GM19025 (cell line): ENCODE measurements at regions not wholly inside any gene's neighbourhood (a gene's known extent, or its start where the extent isn't known, plus 50 kb on each side); places are given as distances from the start of the nearest gene placed in this dataset.
"Not testable (repeated sequence)": the region's sequence is repeated elsewhere in the genome, so short reads cannot be mapped to it uniquely, and the experiment has no call there.

Experiments
- ATAC-seq: cut with Tn5 transposase; IDR thresholded peaks from one replicate; pipeline ENCODE4 v1.9.1; 2021; ENCODE audit warnings: mild to moderate bottlenecking, low read depth, moderate library complexity; ENCODE audit not compliant: unreplicated experiment

- ATAC-seq: no peak
These were observed 904.3 kb downstream of the DIAPH3 start for GRCh38 chr13:59259165-59260000.

- ATAC-seq: no peak
These were observed 901.7 kb downstream of the DIAPH3 start for GRCh38 chr13:59261928-59262488.

- no peak for ATAC-seq
These were observed 900.2 kb downstream of the DIAPH3 start for GRCh38 chr13:59263531-59263930.

GRCh38 chr13:59266478-59267063, 897.2 kb downstream of the DIAPH3 start:
- ATAC-seq: no peak

GRCh38 chr13:59269476-59269875, 894.3 kb downstream of the DIAPH3 start:
- ATAC-seq: no peak

GRCh38 chr13:59270327-59270726, 893.4 kb downstream of the DIAPH3 start:
- no peak for ATAC-seq

GRCh38 chr13:59274958-59275727, 888.6 kb downstream of the DIAPH3 start:
- ATAC-seq: no peak

GRCh38 chr13:59276436-59276835, 887.3 kb downstream of the DIAPH3 start:
- no peak for ATAC-seq

- ATAC-seq: no peak
These were observed 886.6 kb downstream of the DIAPH3 start for GRCh38 chr13:59277106-59277505.

- no peak for ATAC-seq
These were observed 884.7 kb downstream of the DIAPH3 start for GRCh38 chr13:59279028-59279427.

- no peak for ATAC-seq
These were observed 884.2 kb downstream of the DIAPH3 start for GRCh38 chr13:59279576-59279975.

GRCh38 chr13:59280297-59280696, 883.4 kb downstream of the DIAPH3 start:
- no peak for ATAC-seq

- no peak for ATAC-seq
These were observed 882.3 kb downstream of the DIAPH3 start for GRCh38 chr13:59281453-59281852.

GRCh38 chr13:59292240-59292639, 871.5 kb downstream of the DIAPH3 start:
- not testable (repeated sequence) for ATAC-seq

- no peak for ATAC-seq
These were observed 864.1 kb downstream of the DIAPH3 start for GRCh38 chr13:59299584-59299983.

- ATAC-seq: no peak
These were observed 863.2 kb downstream of the DIAPH3 start for GRCh38 chr13:59300355-59301173.

- ATAC-seq: no peak
These were observed 862.6 kb downstream of the DIAPH3 start for GRCh38 chr13:59301174-59301567.

GRCh38 chr13:59303433-59303832, 860.3 kb downstream of the DIAPH3 start:
- no peak for ATAC-seq

GRCh38 chr13:59304596-59304995, 859.1 kb downstream of the DIAPH3 start:
- ATAC-seq: no peak

GRCh38 chr13:59305896-59306295, 857.8 kb downstream of the DIAPH3 start:
- ATAC-seq: no peak
